OCI-LY7 (cell line): ENCODE measurements at regions not wholly inside any gene's neighbourhood (a gene's known extent, or its start where the extent isn't known, plus 50 kb on each side); places are given as distances from the start of the nearest gene placed in this dataset.
"Not testable (repeated sequence)": the region's sequence is repeated elsewhere in the genome, so short reads cannot be mapped to it uniquely, and the experiment has no call there.

Source experiments
- BruUV-seq: library from RNA; stranded (reverse); fragments of 400-500 nt; replicated peaks from 2 replicates; lab custom pipeline; 2021; lab: Mats Ljungman, UMichigan
- CTCF ChIA-PET: fragments of 300-600 bp; sonication (Branson Sonifier 250); formaldehyde crosslinking; loops from one replicate; lab custom pipeline; 2022; ENCODE audit warnings: antibody characterized with exemption; ENCODE audit not compliant: unreplicated experiment; lab: Charles Lee
- POLR2A ChIA-PET: fragments of 300-600 bp; sonication (Branson Sonifier 250); formaldehyde crosslinking; loops from one replicate; lab custom pipeline; 2022; ENCODE audit warnings: antibody characterized with exemption; lab: Charles Lee
- DNase-seq: peaks from one replicate; pipeline ENCODE4 v3.0.0-alpha.2; 2015; ENCODE audit warnings: low spot score
- H2AFZ ChIP-seq: fragments of 200-600 bp; sonication (generic), shearing (Covaris generic); 2 replicates; pipeline ENCODE4 v1.6.1; 2014; ENCODE audit warnings: mild to moderate bottlenecking, antibody characterized with exemption, low read length, moderate library complexity
- H3K27ac ChIP-seq: fragments of 200-600 bp; sonication (generic); 2 replicates; pipeline ENCODE4 v1.5.1; 2014; ENCODE audit warnings: mixed run types, low read depth, mild to moderate bottlenecking, moderate library complexity, low read length, inconsistent platforms; ENCODE audit not compliant: poor library complexity, severe bottlenecking
- H3K36me3 ChIP-seq: fragments of 200-600 bp; sonication (generic); 2 replicates; pipeline ENCODE4 v1.6.1; 2014; ENCODE audit warnings: mild to moderate bottlenecking, antibody characterized with exemption, low read length, moderate library complexity, mixed read lengths; ENCODE audit not compliant: insufficient read depth
- H3K4me1 ChIP-seq: fragments of 200-600 bp; sonication (generic); 2 replicates; pipeline ENCODE4 v1.5.1; 2014; ENCODE audit warnings: mild to moderate bottlenecking, low read length; ENCODE audit not compliant: insufficient read depth, poor library complexity, severe bottlenecking
- H3K4me2 ChIP-seq: fragments of 200-600 bp; sonication (generic); 2 replicates; pipeline ENCODE4 v1.6.1; 2014; ENCODE audit warnings: mild to moderate bottlenecking, low read length
- H3K4me3 ChIP-seq: fragments of 200-600 bp; sonication (generic); 2 replicates; pipeline ENCODE4 v1.5.1; 2014; ENCODE audit warnings: mild to moderate bottlenecking, low read depth, low read length; ENCODE audit not compliant: poor library complexity, severe bottlenecking
- H3K79me2 ChIP-seq: fragments of 200-600 bp; sonication (generic); 2 replicates; pipeline ENCODE4 v1.6.1; 2016; ENCODE audit warnings: low read depth, mild to moderate bottlenecking, low read length, moderate library complexity, mixed read lengths; ENCODE audit not compliant: insufficient read depth
- H3K9me2 ChIP-seq: fragments of 200-600 bp; sonication (generic); 2 replicates; pipeline ENCODE4 v1.6.1; 2016; ENCODE audit warnings: mild to moderate bottlenecking, low read length, mixed read lengths; ENCODE audit not compliant: insufficient read depth
- H3K9me3 ChIP-seq: fragments of 200-600 bp; sonication (generic); 2 replicates; pipeline ENCODE4 v1.6.1; 2014; ENCODE audit warnings: mild to moderate bottlenecking, mixed run types, low read length, mixed read lengths
- H4K20me1 ChIP-seq: fragments of 200-600 bp; sonication (generic); 2 replicates; pipeline ENCODE4 v1.6.1; 2014; ENCODE audit warnings: mild to moderate bottlenecking, antibody characterized with exemption, low read length, moderate library complexity, mixed read lengths; ENCODE audit not compliant: insufficient read depth
- CTCF ChIP-seq: fragments of 200-600 bp; sonication (generic); conservative IDR thresholded peaks from 2 replicates; pipeline ENCODE4 v1.5.1; 2014; ENCODE audit warnings: mild to moderate bottlenecking, antibody characterized with exemption, low read length, moderate library complexity, mixed read lengths
- EZH2phosphoT487 ChIP-seq: fragments of 200-600 bp; sonication (generic); IDR thresholded peaks from 2 replicates; pipeline ENCODE4 v1.6.1; 2018; ENCODE audit warnings: low read depth, borderline replicate concordance, mild to moderate bottlenecking, mixed run types, antibody characterized with exemption, low read length, moderate library complexity, mixed read lengths
- intact Hi-C: fragments of 100-400 bp; cut with micrococcal nuclease; formaldehyde crosslinking; loops from one replicate; pipeline ENCODE4 v1.10.0; 2022; ENCODE audit not compliant: unreplicated experiment

GRCh38 chr4:18103876-18104605 is 82.5 kb upstream of the LCORL start:
- CTCF ChIA-PET = no interaction called here
- BruUV-seq = no TSS peak

DNA sequence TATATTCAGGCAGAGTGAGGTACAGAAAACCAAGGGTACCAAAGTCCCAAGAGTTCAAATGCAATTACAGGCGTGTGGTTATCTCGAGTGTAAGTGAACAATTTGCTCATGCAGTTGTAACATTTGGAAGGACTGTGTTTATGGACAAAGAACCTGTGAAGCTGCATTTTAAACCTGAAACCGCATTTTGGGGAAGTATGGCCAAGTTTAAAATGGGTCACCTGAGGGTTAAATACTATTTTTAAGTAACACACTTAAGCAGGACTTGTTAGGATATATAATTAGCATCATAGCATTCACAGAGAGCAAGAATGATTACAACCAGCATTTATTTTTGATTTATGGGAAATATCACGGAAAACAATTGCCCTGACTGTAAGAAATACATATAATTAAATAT is 79.1 kb upstream of the LCORL start:
- no peak for DNase-seq
- no peaks in the 10 kb centered on the region for H3K79me2 ChIP-seq
- H2AFZ ChIP-seq = no peak overlapping the region
- no TSS peak for BruUV-seq
- H3K4me2 ChIP-seq = no peak overlapping the region
- no peak overlapping the region for H3K27ac ChIP-seq
- no peaks in the 10 kb centered on the region for H3K36me3 ChIP-seq
- intact Hi-C loops = no loop called here
- H3K4me1 ChIP-seq = peaks cover 7% of the 10 kb centered on the region
- H3K4me3 ChIP-seq = no peak overlapping the region
- no peaks in the 10 kb centered on the region for H3K9me2 ChIP-seq
- ChIA-PET CTCF (no interaction called here), POLR2A (no interaction called here)
- TF ChIP-seq EZH2phosphoT487 = no peak
- no peaks in the 10 kb centered on the region for H3K9me3 ChIP-seq
- no peaks in the 10 kb centered on the region for H4K20me1 ChIP-seq

More at GRCh38 chr4:18103876-18104605, 82.5 kb upstream of the LCORL start:
- no peaks in the 10 kb centered on the region for H3K9me3 ChIP-seq
- H4K20me1 ChIP-seq = no peaks in the 10 kb centered on the region
- H2AFZ ChIP-seq = no peak overlapping the region
- H3K79me2 ChIP-seq = no peaks in the 10 kb centered on the region
- DNase-seq = no peak
- no peaks in the 10 kb centered on the region for H3K9me2 ChIP-seq
- intact Hi-C loops = no loop called here
- H3K4me1 ChIP-seq = peaks cover 7% of the 10 kb centered on the region
- no peak overlapping the region for H3K27ac ChIP-seq
- TF ChIP-seq CTCF = no peak
- no peak for TF ChIP-seq EZH2phosphoT487
- H3K36me3 ChIP-seq = no peaks in the 10 kb centered on the region
- no peak overlapping the region for H3K4me3 ChIP-seq
- POLR2A ChIA-PET = interaction anchor here (0.9 to 1.5 kb wide), 4 partner anchors 8 to 276 kb away, joined by 3 to 6 read pairs (median 3); no protein-coding TSS in a partner anchor
- no peak overlapping the region for H3K4me2 ChIP-seq

- DNase-seq, POLR2A ChIA-PET, H3K4me3 ChIP-seq, H3K36me3 ChIP-seq, H3K9me2 ChIP-seq, H2AFZ ChIP-seq, H3K4me2 ChIP-seq, H4K20me1 ChIP-seq, H3K4me1 ChIP-seq, H3K79me2 ChIP-seq, CTCF ChIA-PET, BruUV-seq, H3K27ac ChIP-seq, intact Hi-C loops, H3K9me3 ChIP-seq: not testable (repeated sequence)
These were observed 68.9 kb upstream of the LCORL start for GRCh38 chr4:18090447-18090846.
